ENCODE measurements at regions not wholly inside any gene's neighbourhood (a gene's known extent, or its start where the extent isn't known, plus 50 kb on each side); places are given as distances from the start of the nearest gene placed in this dataset.
"Not testable (repeated sequence)": the region's sequence is repeated elsewhere in the genome, so short reads cannot be mapped to it uniquely, and the experiment has no call there.

DNA sequence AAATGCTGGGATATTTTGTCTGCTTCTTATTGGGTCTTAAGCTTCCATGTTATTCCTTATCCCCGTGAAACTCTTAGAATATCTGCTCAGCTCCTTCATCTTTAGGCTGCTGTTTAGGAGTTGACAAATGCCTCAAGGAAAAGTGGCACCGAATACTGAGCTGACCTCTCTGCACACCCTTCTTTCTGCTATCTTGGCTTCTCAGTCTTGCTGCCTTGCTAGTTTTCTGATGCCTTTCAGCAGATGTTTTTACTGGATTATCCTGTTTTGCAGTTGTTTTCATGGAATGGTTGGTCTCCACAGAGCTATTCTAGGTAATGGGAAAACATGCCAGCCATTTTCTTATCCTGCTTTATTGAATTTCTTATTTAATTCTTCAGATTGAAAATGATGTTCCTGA lies 86.3 kb downstream of the GYPE start:
- no peak for DNase-seq (ENCODE audit: low spot score)
- H4K20me1 ChIP-seq (ENCODE audit: insufficient read depth, low read length): no peaks in the 10 kb centered on the region
- intact Hi-C loops (cut with micrococcal nuclease; ENCODE audit: unreplicated experiment): no loop called here
- no peaks in the 10 kb centered on the region for H3K79me2 ChIP-seq (ENCODE audit: insufficient read depth, low read depth, low read length)
- no peak for TF ChIP-seq EZH2phosphoT487 (IDR thresholded peaks at IDR 0.05; ENCODE audit: borderline replicate concordance, low read depth, low read length)
- TF ChIP-seq, protein P1, sequence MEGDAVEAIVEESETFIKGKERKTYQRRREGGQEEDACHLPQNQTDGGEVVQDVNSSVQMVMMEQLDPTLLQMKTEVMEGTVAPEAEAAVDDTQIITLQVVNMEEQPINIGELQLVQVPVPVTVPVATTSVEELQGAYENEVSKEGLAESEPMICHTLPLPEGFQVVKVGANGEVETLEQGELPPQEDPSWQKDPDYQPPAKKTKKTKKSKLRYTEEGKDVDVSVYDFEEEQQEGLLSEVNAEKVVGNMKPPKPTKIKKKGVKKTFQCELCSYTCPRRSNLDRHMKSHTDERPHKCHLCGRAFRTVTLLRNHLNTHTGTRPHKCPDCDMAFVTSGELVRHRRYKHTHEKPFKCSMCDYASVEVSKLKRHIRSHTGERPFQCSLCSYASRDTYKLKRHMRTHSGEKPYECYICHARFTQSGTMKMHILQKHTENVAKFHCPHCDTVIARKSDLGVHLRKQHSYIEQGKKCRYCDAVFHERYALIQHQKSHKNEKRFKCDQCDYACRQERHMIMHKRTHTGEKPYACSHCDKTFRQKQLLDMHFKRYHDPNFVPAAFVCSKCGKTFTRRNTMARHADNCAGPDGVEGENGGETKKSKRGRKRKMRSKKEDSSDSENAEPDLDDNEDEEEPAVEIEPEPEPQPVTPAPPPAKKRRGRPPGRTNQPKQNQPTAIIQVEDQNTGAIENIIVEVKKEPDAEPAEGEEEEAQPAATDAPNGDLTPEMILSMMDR (conservative IDR thresholded peaks at IDR 0.05; ENCODE audit: low read length): no peak
- H3K4me2 ChIP-seq (ENCODE audit: low read length): no peak overlapping the region
- BruUV-seq (replicated peaks): no TSS peak
- no peak overlapping the region for H2AFZ ChIP-seq (ENCODE audit: low read length)
- H3K9me3 ChIP-seq (ENCODE audit: low read length): no peaks in the 10 kb centered on the region
- POLR2A ChIA-PET: no interaction called here
- no peak overlapping the region for H3K4me3 ChIP-seq (ENCODE audit: low read depth, low read length, poor library complexity, severe bottlenecking)
- no peaks in the 10 kb centered on the region for H3K36me3 ChIP-seq (ENCODE audit: insufficient read depth, low read length)
- CTCF ChIA-PET (ENCODE audit: unreplicated experiment): no interaction called here
- H3K4me1 ChIP-seq (ENCODE audit: insufficient read depth, low read length, poor library complexity, severe bottlenecking): no peaks in the 10 kb centered on the region
- no peak overlapping the region for H3K27ac ChIP-seq (ENCODE audit: low read depth, low read length, poor library complexity, severe bottlenecking)
- no peaks in the 10 kb centered on the region for H3K9me2 ChIP-seq (ENCODE audit: insufficient read depth, low read length)

DNA sequence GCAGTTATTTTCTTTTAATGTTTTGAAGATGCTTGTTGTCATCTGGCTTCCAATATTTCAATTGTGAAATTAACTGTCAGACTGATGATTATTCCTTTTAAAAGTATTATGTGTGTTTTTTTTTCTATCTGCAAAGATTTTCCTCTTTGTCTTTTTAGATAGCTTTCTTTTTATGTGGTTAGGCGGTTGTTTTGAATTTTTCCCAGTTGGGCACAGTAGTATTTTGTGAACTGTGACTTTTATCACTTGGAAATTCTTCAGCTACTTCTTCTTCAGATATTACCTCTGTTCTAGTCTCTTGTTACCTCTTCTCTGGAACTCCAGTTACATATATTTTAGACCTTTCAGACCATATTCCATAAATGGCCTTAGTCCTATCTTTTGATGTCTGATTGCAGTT lies 87.5 kb downstream of the GYPE start:
- H2AFZ ChIP-seq (ENCODE audit: low read length); H3K27ac ChIP-seq (ENCODE audit: low read depth, low read length, poor library complexity, severe bottlenecking); intact Hi-C loops (cut with micrococcal nuclease; ENCODE audit: unreplicated experiment); H3K4me2 ChIP-seq (ENCODE audit: low read length); CTCF ChIA-PET (ENCODE audit: unreplicated experiment); H3K79me2 ChIP-seq (ENCODE audit: insufficient read depth, low read depth, low read length); H3K9me3 ChIP-seq (ENCODE audit: low read length); H3K4me3 ChIP-seq (ENCODE audit: low read depth, low read length, poor library complexity, severe bottlenecking); H3K9me2 ChIP-seq (ENCODE audit: insufficient read depth, low read length); DNase-seq (ENCODE audit: low spot score); H4K20me1 ChIP-seq (ENCODE audit: insufficient read depth, low read length); POLR2A ChIA-PET; BruUV-seq (replicated peaks); H3K4me1 ChIP-seq (ENCODE audit: insufficient read depth, low read length, poor library complexity, severe bottlenecking); H3K36me3 ChIP-seq (ENCODE audit: insufficient read depth, low read length): not testable (repeated sequence)

DNA sequence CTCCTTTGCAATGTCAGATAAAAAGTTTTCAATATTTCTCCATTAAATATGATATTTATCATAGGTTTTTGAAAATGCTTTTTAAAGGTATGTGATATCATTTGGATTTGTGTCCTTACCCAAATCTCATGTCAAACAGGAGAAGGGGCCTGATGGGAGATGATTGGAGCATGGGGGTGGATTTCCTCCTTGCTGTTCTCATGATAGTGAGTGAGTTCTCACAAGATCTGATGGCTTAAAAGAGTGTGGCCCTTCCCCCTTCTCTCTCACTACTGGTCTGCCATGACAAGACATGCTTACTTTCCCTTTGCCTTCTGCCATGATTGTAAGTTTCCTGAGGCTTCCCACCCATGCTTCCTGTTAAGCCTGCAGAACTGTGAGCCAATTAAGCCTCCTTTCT lies 90.0 kb downstream of the GYPE start:
- POLR2A ChIA-PET; BruUV-seq (replicated peaks); H3K4me2 ChIP-seq (ENCODE audit: low read length); H2AFZ ChIP-seq (ENCODE audit: low read length); H3K9me3 ChIP-seq (ENCODE audit: low read length); H3K4me3 ChIP-seq (ENCODE audit: low read depth, low read length, poor library complexity, severe bottlenecking); DNase-seq (ENCODE audit: low spot score); intact Hi-C loops (cut with micrococcal nuclease; ENCODE audit: unreplicated experiment); H3K36me3 ChIP-seq (ENCODE audit: insufficient read depth, low read length); H3K27ac ChIP-seq (ENCODE audit: low read depth, low read length, poor library complexity, severe bottlenecking); H3K79me2 ChIP-seq (ENCODE audit: insufficient read depth, low read depth, low read length); H3K9me2 ChIP-seq (ENCODE audit: insufficient read depth, low read length); CTCF ChIA-PET (ENCODE audit: unreplicated experiment); H3K4me1 ChIP-seq (ENCODE audit: insufficient read depth, low read length, poor library complexity, severe bottlenecking); H4K20me1 ChIP-seq (ENCODE audit: insufficient read depth, low read length): not testable (repeated sequence)

DNA sequence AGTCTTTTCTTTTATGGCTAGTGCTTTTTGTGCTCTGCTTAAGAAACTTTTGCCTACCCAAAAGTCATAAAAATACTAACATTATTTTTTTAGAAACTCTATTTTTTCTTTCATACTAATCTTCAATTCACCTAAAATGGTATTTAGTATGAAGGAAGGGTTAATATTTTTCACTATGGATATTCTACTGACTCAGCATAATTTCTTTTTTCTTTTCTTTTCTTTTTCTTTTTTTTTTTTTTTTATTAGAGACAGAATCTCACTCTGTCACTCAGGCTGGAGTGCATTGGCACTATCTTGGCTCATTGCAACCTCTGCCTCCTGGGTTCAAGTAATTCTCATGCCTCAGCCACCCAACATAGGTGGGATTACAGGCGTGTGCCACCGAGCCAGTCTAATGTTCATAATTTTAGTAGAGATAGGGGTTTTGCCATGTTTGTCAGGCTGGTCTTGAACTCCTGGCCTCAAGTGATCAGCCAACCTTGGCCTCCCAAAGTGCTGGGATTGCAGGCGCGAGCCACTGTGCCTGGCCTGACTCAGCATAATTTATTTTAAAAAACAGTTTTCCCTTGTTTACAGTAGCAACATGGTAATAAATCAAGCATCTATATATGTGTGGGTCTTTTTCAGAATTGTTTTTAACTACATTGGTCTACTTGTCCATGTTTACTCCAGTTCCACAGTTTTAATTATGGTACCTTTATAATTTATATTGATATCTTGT lies 91.8 kb downstream of the GYPE start:
- H3K36me3 ChIP-seq (ENCODE audit: insufficient read depth, low read length); BruUV-seq (replicated peaks); H2AFZ ChIP-seq (ENCODE audit: low read length); H3K9me3 ChIP-seq (ENCODE audit: low read length); CTCF ChIA-PET (ENCODE audit: unreplicated experiment); H3K9me2 ChIP-seq (ENCODE audit: insufficient read depth, low read length); POLR2A ChIA-PET; H3K4me2 ChIP-seq (ENCODE audit: low read length); H3K4me1 ChIP-seq (ENCODE audit: insufficient read depth, low read length, poor library complexity, severe bottlenecking); H3K79me2 ChIP-seq (ENCODE audit: insufficient read depth, low read depth, low read length); H4K20me1 ChIP-seq (ENCODE audit: insufficient read depth, low read length); H3K4me3 ChIP-seq (ENCODE audit: low read depth, low read length, poor library complexity, severe bottlenecking); DNase-seq (ENCODE audit: low spot score); H3K27ac ChIP-seq (ENCODE audit: low read depth, low read length, poor library complexity, severe bottlenecking); intact Hi-C loops (cut with micrococcal nuclease; ENCODE audit: unreplicated experiment): not testable (repeated sequence)

DNA sequence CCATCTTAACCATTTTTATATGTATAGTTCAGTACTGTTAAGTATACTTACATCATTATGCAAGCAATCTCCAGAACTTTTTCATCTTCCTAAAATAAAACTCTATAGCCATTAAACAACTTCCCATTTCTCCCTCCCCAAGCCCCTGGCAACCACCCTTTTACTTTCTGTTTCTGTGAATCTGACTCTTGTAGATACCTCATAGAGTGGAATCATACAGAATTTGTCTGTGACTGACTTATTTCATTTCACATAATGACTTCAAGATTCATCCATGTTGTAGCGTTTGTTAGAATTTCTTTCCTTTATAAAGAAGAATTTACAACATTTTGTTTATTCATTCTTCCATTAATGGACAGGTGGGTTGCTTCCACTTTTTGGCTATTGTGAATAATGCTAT lies 91.2 kb upstream of the FREM3 start:
- H3K79me2 ChIP-seq (ENCODE audit: insufficient read depth, low read depth, low read length); H3K9me2 ChIP-seq (ENCODE audit: insufficient read depth, low read length); H4K20me1 ChIP-seq (ENCODE audit: insufficient read depth, low read length); DNase-seq (ENCODE audit: low spot score); intact Hi-C loops (cut with micrococcal nuclease; ENCODE audit: unreplicated experiment); H3K36me3 ChIP-seq (ENCODE audit: insufficient read depth, low read length); H2AFZ ChIP-seq (ENCODE audit: low read length); H3K9me3 ChIP-seq (ENCODE audit: low read length); H3K27ac ChIP-seq (ENCODE audit: low read depth, low read length, poor library complexity, severe bottlenecking); BruUV-seq (replicated peaks); H3K4me3 ChIP-seq (ENCODE audit: low read depth, low read length, poor library complexity, severe bottlenecking); CTCF ChIA-PET (ENCODE audit: unreplicated experiment); H3K4me2 ChIP-seq (ENCODE audit: low read length); H3K4me1 ChIP-seq (ENCODE audit: insufficient read depth, low read length, poor library complexity, severe bottlenecking); POLR2A ChIA-PET: not testable (repeated sequence)

DNA sequence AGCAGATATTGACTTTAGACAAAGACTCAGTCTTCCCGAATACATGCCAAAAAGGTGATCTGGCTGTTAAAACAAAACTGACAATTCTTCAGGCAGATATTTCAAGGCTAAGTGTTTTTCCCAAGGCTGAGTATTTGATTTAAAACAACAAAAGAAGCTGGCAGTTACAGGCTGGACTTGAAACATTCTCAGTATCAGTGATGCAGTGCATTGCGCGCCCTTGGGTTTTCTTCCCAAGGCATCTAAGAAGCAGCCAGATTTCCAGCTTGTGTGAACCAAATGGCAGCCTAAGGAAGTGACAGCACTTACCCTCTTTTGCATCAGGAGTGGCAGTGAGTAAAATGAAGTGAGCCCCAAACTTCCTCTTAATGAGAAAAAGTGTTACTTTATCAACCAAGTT lies 90.0 kb upstream of the FREM3 start:
- H3K79me2 ChIP-seq (ENCODE audit: insufficient read depth, low read depth, low read length); H3K27ac ChIP-seq (ENCODE audit: low read depth, low read length, poor library complexity, severe bottlenecking); H3K4me2 ChIP-seq (ENCODE audit: low read length); CTCF ChIA-PET (ENCODE audit: unreplicated experiment); H2AFZ ChIP-seq (ENCODE audit: low read length); BruUV-seq (replicated peaks); H3K4me3 ChIP-seq (ENCODE audit: low read depth, low read length, poor library complexity, severe bottlenecking); DNase-seq (ENCODE audit: low spot score); H4K20me1 ChIP-seq (ENCODE audit: insufficient read depth, low read length); H3K4me1 ChIP-seq (ENCODE audit: insufficient read depth, low read length, poor library complexity, severe bottlenecking); H3K36me3 ChIP-seq (ENCODE audit: insufficient read depth, low read length); H3K9me3 ChIP-seq (ENCODE audit: low read length); intact Hi-C loops (cut with micrococcal nuclease; ENCODE audit: unreplicated experiment); H3K9me2 ChIP-seq (ENCODE audit: insufficient read depth, low read length): not testable (repeated sequence)
- POLR2A ChIA-PET: interaction anchor here (0.7 kb wide), 1 partner anchor 218 kb away, joined by 5 read pairs; no protein-coding TSS in a partner anchor

All from OCI-LY7 (cell line).